Smooth muscle cell (in vitro differentiated cells): ENCODE measurements at regions not wholly inside any gene's neighbourhood (a gene's known extent, or its start where the extent isn't known, plus 50 kb on each side); places are given as distances from the start of the nearest gene placed in this dataset.

ENCODE experiments used
- DNase-seq: peaks from one replicate; lab custom pipeline; 2025; ENCODE audit not compliant: unreplicated experiment; lab: John Stamatoyannopoulos, UW
- H2AFZ ChIP-seq: fragments of 200-600 bp; sonication (generic); 2 replicates; pipeline ENCODE4 v1.6.0; 2016; ENCODE audit warnings: antibody characterized with exemption, low read depth, mild to moderate bottlenecking
- H3F3A ChIP-seq: fragments of 200-600 bp; sonication (generic); 2 replicates; pipeline ENCODE4 v1.6.0; 2017; ENCODE audit warnings: antibody characterized with exemption, low read depth
- H3K27ac ChIP-seq: fragments of 200-600 bp; sonication (generic); 2 replicates; pipeline ENCODE4 v1.5.1; 2016; ENCODE audit warnings: low read depth, mild to moderate bottlenecking
- H3K27me3 ChIP-seq: fragments of 200-600 bp; sonication (generic); 2 replicates; pipeline ENCODE4 v1.6.1; 2016; ENCODE audit warnings: low read depth, mild to moderate bottlenecking
- H3K36me3 ChIP-seq: fragments of 200-600 bp; sonication (generic); 2 replicates; pipeline ENCODE4 v1.5.1; 2016; ENCODE audit warnings: low read depth
- H3K4me1 ChIP-seq: fragments of 200-600 bp; sonication (generic); 2 replicates; pipeline ENCODE4 v1.5.1; 2016; ENCODE audit warnings: low read depth
- H3K4me2 ChIP-seq: fragments of 200-600 bp; sonication (generic); 2 replicates; pipeline ENCODE4 v1.6.0; 2016; ENCODE audit warnings: mild to moderate bottlenecking
- H3K4me3 ChIP-seq: fragments of 200-600 bp; sonication (generic); 2 replicates; pipeline ENCODE4 v1.5.1; 2016; ENCODE audit warnings: mild to moderate bottlenecking
- H3K79me2 ChIP-seq: fragments of 200-600 bp; sonication (generic); 2 replicates; pipeline ENCODE4 v1.6.0; 2016; ENCODE audit warnings: low read depth, mild to moderate bottlenecking
- H3K9ac ChIP-seq: fragments of 200-600 bp; sonication (generic); 2 replicates; pipeline ENCODE4 v1.6.0; 2016; ENCODE audit warnings: low read depth
- H3K9me3 ChIP-seq: fragments of 200-600 bp; sonication (generic); replicated peaks from 2 replicates; pipeline ENCODE4 v1.5.1; 2016; ENCODE audit warnings: low read depth
- H4K20me1 ChIP-seq: fragments of 200-600 bp; sonication (generic); 2 replicates; pipeline ENCODE4 v1.6.0; 2016; ENCODE audit warnings: low read depth
- WGBS: methylation state at CpG from one replicate; pipeline ENCODE4 v1.1.7; 2016; ENCODE audit warnings: low lambda C conversion rate; 5-methylcytosine and 5-hydroxymethylcytosine counted together
- TF ChIP-seq, protein P1 (sequence below): fragments of 200-600 bp; sonication (generic); IDR thresholded peaks from 2 replicates; pipeline ENCODE4 v1.5.1; 2017; ENCODE audit warnings: borderline replicate concordance, mild to moderate bottlenecking, antibody characterized with exemption; ENCODE audit not compliant: insufficient read depth, poor library complexity, severe bottlenecking

- H2AFZ ChIP-seq, result no peak overlapping the region
- H3F3A ChIP-seq, result no peaks in the 10 kb centered on the region
- TF ChIP-seq, protein P1, sequence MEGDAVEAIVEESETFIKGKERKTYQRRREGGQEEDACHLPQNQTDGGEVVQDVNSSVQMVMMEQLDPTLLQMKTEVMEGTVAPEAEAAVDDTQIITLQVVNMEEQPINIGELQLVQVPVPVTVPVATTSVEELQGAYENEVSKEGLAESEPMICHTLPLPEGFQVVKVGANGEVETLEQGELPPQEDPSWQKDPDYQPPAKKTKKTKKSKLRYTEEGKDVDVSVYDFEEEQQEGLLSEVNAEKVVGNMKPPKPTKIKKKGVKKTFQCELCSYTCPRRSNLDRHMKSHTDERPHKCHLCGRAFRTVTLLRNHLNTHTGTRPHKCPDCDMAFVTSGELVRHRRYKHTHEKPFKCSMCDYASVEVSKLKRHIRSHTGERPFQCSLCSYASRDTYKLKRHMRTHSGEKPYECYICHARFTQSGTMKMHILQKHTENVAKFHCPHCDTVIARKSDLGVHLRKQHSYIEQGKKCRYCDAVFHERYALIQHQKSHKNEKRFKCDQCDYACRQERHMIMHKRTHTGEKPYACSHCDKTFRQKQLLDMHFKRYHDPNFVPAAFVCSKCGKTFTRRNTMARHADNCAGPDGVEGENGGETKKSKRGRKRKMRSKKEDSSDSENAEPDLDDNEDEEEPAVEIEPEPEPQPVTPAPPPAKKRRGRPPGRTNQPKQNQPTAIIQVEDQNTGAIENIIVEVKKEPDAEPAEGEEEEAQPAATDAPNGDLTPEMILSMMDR, result no peak
- whole genome bisulfite sequencing, result 86% methylated on average over 16 of the region's 16 CpGs
- H3K4me3 ChIP-seq, result no peak overlapping the region
- no peaks in the 10 kb centered on the region for H3K4me1 ChIP-seq
- no peaks in the 10 kb centered on the region for H4K20me1 ChIP-seq
- no peaks in the 10 kb centered on the region for H3K27me3 ChIP-seq
- H3K36me3 ChIP-seq, result no peaks in the 10 kb centered on the region
- H3K27ac ChIP-seq, result no peak overlapping the region
- no peak overlapping the region for H3K9ac ChIP-seq
- H3K9me3 ChIP-seq, result no peaks in the 10 kb centered on the region
- H3K4me2 ChIP-seq, result no peak overlapping the region
- H3K79me2 ChIP-seq, result no peaks in the 10 kb centered on the region
- no peak for DNase-seq
Observed at GRCh38 chr4:189098932-189099696, 841.6 kb upstream of the FRG1 start.

DNA sequence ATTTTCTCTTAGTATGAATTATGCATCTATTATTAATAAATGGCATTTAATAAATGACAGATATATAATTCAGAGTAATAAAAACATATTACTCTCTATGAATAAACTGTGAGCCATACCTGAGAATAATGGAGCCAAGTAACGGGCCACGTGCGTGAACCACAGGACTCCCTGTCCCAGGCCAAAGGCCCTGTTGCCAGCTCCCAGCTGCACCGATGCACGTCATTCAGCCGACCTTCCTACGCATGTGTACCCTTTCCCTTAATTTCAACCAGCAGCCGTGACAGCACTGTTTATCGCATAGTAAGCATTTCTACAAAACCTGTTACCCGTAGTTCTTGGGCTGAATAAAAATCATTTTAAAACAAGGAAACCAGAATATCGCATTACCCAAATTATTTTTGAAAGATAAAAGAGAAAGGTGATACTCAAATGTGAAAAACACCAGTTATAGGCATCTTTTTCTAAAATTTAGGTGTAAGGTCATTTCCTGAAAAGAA is 827.2 kb upstream of the FRG1 start:
- Histone ChIP-seq H4K20me1 (no peaks in the 10 kb centered on the region), H3F3A (no peaks in the 10 kb centered on the region), H3K9ac (no peak overlapping the region), H3K79me2 (no peaks in the 10 kb centered on the region), H3K4me2 (no peak overlapping the region), H3K27ac (no peak overlapping the region), H3K9me3 (no peaks in the 10 kb centered on the region), H3K4me1 (no peaks in the 10 kb centered on the region), H3K36me3 (no peaks in the 10 kb centered on the region), H2AFZ (no peak overlapping the region), H3K4me3 (no peak overlapping the region), H3K27me3 (no peaks in the 10 kb centered on the region)
- TF ChIP-seq, protein P1, result no peak
- 98% methylated on average over 11 of the region's 11 CpGs for WGBS
- no peak for DNase-seq

- H2AFZ ChIP-seq, result no peak overlapping the region
- H3K36me3 ChIP-seq, result no peaks in the 10 kb centered on the region
- DNase-seq, result no peak
- 89% methylated on average over 1 of the region's 1 CpG for WGBS
- H3K4me2 ChIP-seq, result no peak overlapping the region
- H3K27ac ChIP-seq, result no peak overlapping the region
- H3K79me2 ChIP-seq, result no peaks in the 10 kb centered on the region
- H3K4me3 ChIP-seq, result no peak overlapping the region
- H3K9ac ChIP-seq, result no peak overlapping the region
- H4K20me1 ChIP-seq, result no peaks in the 10 kb centered on the region
- H3F3A ChIP-seq, result no peaks in the 10 kb centered on the region
- TF ChIP-seq, protein P1, result no peak
- H3K27me3 ChIP-seq, result no peaks in the 10 kb centered on the region
- H3K4me1 ChIP-seq, result no peaks in the 10 kb centered on the region
- no peaks in the 10 kb centered on the region for H3K9me3 ChIP-seq
Observed at GRCh38 chr4:189117426-189117825, 823.2 kb upstream of the FRG1 start.

DNA sequence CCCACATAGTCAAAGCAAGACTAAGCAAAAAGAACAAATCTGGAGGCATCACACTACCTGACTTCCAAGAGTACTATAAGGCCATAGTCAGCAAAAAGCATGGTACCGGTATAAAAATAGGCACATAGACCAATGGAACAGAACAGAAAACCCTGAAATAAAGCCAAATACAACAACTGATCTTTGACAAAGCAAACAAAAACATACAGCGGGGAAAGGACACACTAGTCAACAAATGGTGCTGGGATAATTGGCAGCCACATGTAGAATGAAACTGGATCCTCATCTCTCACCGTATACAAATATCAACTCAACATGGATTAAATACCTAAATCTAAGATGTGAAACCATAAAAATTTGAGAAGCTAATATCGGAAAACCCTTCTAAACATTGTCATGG is 819.3 kb upstream of the FRG1 start:
- Histone ChIP-seq H2AFZ (no peak overlapping the region), H3K9ac (no peak overlapping the region), H3K4me3 (no peak overlapping the region), H3K79me2 (no peaks in the 10 kb centered on the region), H3K27ac (no peak overlapping the region), H4K20me1 (no peaks in the 10 kb centered on the region), H3F3A (no peaks in the 10 kb centered on the region), H3K9me3 (no peaks in the 10 kb centered on the region), H3K36me3 (no peaks in the 10 kb centered on the region), H3K4me2 (no peak overlapping the region), H3K4me1 (no peaks in the 10 kb centered on the region), H3K27me3 (no peaks in the 10 kb centered on the region)
- 98% methylated on average over 4 of the region's 4 CpGs for WGBS
- TF ChIP-seq, protein P1, result no peak
- no peak for DNase-seq
